Subcutaneous abdominal adipose tissue (tissue), 5 donors: ENCODE measurements at regions not wholly inside any gene's neighbourhood (a gene's known extent, or its start where the extent isn't known, plus 50 kb on each side); places are given as distances from the start of the nearest gene placed in this dataset.

ENCODE experiments used
- H3K27ac ChIP-seq: one replicate; pipeline ENCODE4 v1.7.0; 2013; ENCODE audit warnings: low read depth, mild to moderate bottlenecking, inconsistent platforms, low read length, moderate library complexity
- H3K27me3 ChIP-seq, 5 donors: one replicate each; pipeline ENCODE4 v1.7.0; 2013; ENCODE audit warnings: low read length in 5 of 5, inconsistent platforms in 1 of 5; ENCODE audit not compliant: control insufficient read depth in 5 of 5, insufficient read depth in 4 of 5
- H3K36me3 ChIP-seq, 5 donors: one replicate each; pipeline ENCODE4 v1.7.0; 2013; ENCODE audit warnings: low read length in 5 of 5; ENCODE audit not compliant: control insufficient read depth in 5 of 5, insufficient read depth in 5 of 5
- H3K4me1 ChIP-seq, 5 donors: one replicate each; pipeline ENCODE4 v1.7.0; 2013; ENCODE audit warnings: low read length in 5 of 5, mild to moderate bottlenecking in 3 of 5, moderate library complexity in 1 of 5; ENCODE audit not compliant: control insufficient read depth in 5 of 5, insufficient read depth in 5 of 5
- H3K4me3 ChIP-seq, 5 donors: one replicate each; pipeline ENCODE4 v1.7.0; 2013; ENCODE audit warnings: low read length in 5 of 5, low read depth in 1 of 5
- H3K9ac ChIP-seq, 5 donors: one replicate each; pipeline ENCODE4 v1.7.0; 2013; ENCODE audit warnings: low read length in 5 of 5, mild to moderate bottlenecking in 4 of 5, moderate library complexity in 3 of 5
- H3K9me3 ChIP-seq, 5 donors: one replicate each; pipeline ENCODE4 v1.7.0; 2013; ENCODE audit warnings: low read length in 5 of 5; ENCODE audit not compliant: control insufficient read depth in 5 of 5
- donor health status: healthy.
- donor health status: healthy.
- donor health status: healthy.
- donor health status: healthy.
- donor health status: healthy.

GRCh38 chr9:92186631-92187030, 71.4 kb upstream of the SPTLC1 start:
- peaks cover 2 to 6% (median 6%) of the 10 kb centered on the region in 5 donors for H3K9me3 ChIP-seq

GRCh38 chr9:92185681-92186080, 70.5 kb upstream of the SPTLC1 start:
- peaks cover 4 to 13% (median 12%) of the 10 kb centered on the region in 5 donors for H3K9me3 ChIP-seq

More at GRCh38 chr9:92186631-92187030, 71.4 kb upstream of the SPTLC1 start:
- H3K4me3 ChIP-seq = no peak overlapping the region
- H3K4me1 ChIP-seq = peaks cover 0 to 4% (median 0%) of the 10 kb centered on the region in 5 donors
- no peak overlapping the region for H3K9ac ChIP-seq
- H3K36me3 ChIP-seq = no peaks in the 10 kb centered on the region
- no peak overlapping the region for H3K27ac ChIP-seq
- H3K27me3 ChIP-seq = peaks cover 6 to 19% (median 9%) of the 10 kb centered on the region in 5 donors

GRCh38 chr9:92185096-92185495, 69.9 kb upstream of the SPTLC1 start:
- peaks cover 4 to 13% (median 12%) of the 10 kb centered on the region in 5 donors for H3K9me3 ChIP-seq
- H3K4me1 ChIP-seq = peaks cover 0 to 4% (median 0%) of the 10 kb centered on the region in 5 donors
- no peak overlapping the region for H3K9ac ChIP-seq

More at GRCh38 chr9:92185681-92186080, 70.5 kb upstream of the SPTLC1 start:
- no peak overlapping the region for H3K9ac ChIP-seq
- H3K36me3 ChIP-seq = no peaks in the 10 kb centered on the region
- H3K4me1 ChIP-seq = peaks cover 0 to 4% (median 0%) of the 10 kb centered on the region in 5 donors
- no peak overlapping the region for H3K4me3 ChIP-seq
- no peak overlapping the region for H3K27ac ChIP-seq
- peaks cover 6 to 19% (median 9%) of the 10 kb centered on the region in 5 donors for H3K27me3 ChIP-seq

GRCh38 chr9:92184041-92184564, 68.9 kb upstream of the SPTLC1 start:
- Histone ChIP-seq H3K27me3 (peaks cover 6 to 16% (median 8%) of the 10 kb centered on the region in 5 donors), H3K36me3 (no peaks in the 10 kb centered on the region), H3K4me3 (no peak overlapping the region), H3K4me1 (no peaks in the 10 kb centered on the region), H3K9me3 (peaks cover 4 to 13% (median 12%) of the 10 kb centered on the region in 5 donors), H3K9ac (no peak overlapping the region), H3K27ac (no peak overlapping the region)

More at GRCh38 chr9:92185096-92185495, 69.9 kb upstream of the SPTLC1 start:
- no peak overlapping the region for H3K27ac ChIP-seq
- peaks cover 6 to 19% (median 9%) of the 10 kb centered on the region in 5 donors for H3K27me3 ChIP-seq
- H3K4me3 ChIP-seq = no peak overlapping the region
- no peaks in the 10 kb centered on the region for H3K36me3 ChIP-seq

- Histone ChIP-seq H3K36me3 (no peaks in the 10 kb centered on the region), H3K4me3 (no peak overlapping the region), H3K4me1 (no peaks in the 10 kb centered on the region), H3K27ac (no peak overlapping the region), H3K27me3 (peaks cover under 1 to 10% (median 6%) of the 10 kb centered on the region in 5 donors), H3K9me3 (peaks cover 4 to 13% (median 12%) of the 10 kb centered on the region in 5 donors), H3K9ac (no peak overlapping the region)
Measured at GRCh38 chr9:92183449-92183848, 68.2 kb upstream of the SPTLC1 start.

- Histone ChIP-seq H3K9me3 (peaks cover 4 to 13% (median 12%) of the 10 kb centered on the region in 5 donors), H3K27me3 (peaks cover 0 to 9% (median 0%) of the 10 kb centered on the region in 5 donors), H3K27ac (no peak overlapping the region), H3K4me3 (no peak overlapping the region), H3K9ac (no peak overlapping the region), H3K4me1 (no peaks in the 10 kb centered on the region), H3K36me3 (no peaks in the 10 kb centered on the region)
Measured at GRCh38 chr9:92181296-92181695, 66.1 kb upstream of the SPTLC1 start.

GRCh38 chr9:92180669-92181181, 65.5 kb upstream of the SPTLC1 start:
- no peak overlapping the region for H3K4me3 ChIP-seq
- H3K27me3 ChIP-seq = peaks cover 0 to 9% (median 0%) of the 10 kb centered on the region in 5 donors
- H3K36me3 ChIP-seq = no peaks in the 10 kb centered on the region
- H3K9ac ChIP-seq = no peak overlapping the region
- no peak overlapping the region for H3K27ac ChIP-seq
- H3K4me1 ChIP-seq = no peaks in the 10 kb centered on the region
- H3K9me3 ChIP-seq = peaks cover 4 to 13% (median 12%) of the 10 kb centered on the region in 5 donors

- Histone ChIP-seq H3K4me3 (no peak overlapping the region), H3K27me3 (peaks cover 0 to 9% (median 0%) of the 10 kb centered on the region in 5 donors), H3K4me1 (no peaks in the 10 kb centered on the region), H3K9me3 (peaks cover 4 to 13% (median 12%) of the 10 kb centered on the region in 5 donors), H3K36me3 (no peaks in the 10 kb centered on the region), H3K9ac (no peak overlapping the region), H3K27ac (no peak overlapping the region)
Measured at GRCh38 chr9:92180002-92180400, 64.8 kb upstream of the SPTLC1 start.

GRCh38 chr9:92179286-92180001, 64.2 kb upstream of the SPTLC1 start:
- Histone ChIP-seq H3K9me3 (peaks cover 4 to 15% (median 13%) of the 10 kb centered on the region in 5 donors), H3K36me3 (no peaks in the 10 kb centered on the region), H3K27me3 (peaks cover 0 to 9% (median 0%) of the 10 kb centered on the region in 5 donors), H3K9ac (no peak overlapping the region), H3K4me3 (no peak overlapping the region), H3K27ac (no peak overlapping the region), H3K4me1 (no peaks in the 10 kb centered on the region)

GRCh38 chr9:92177591-92177990, 62.4 kb upstream of the SPTLC1 start:
- H3K36me3 ChIP-seq = no peaks in the 10 kb centered on the region
- H3K9me3 ChIP-seq = peaks cover 4 to 29% (median 24%) of the 10 kb centered on the region in 5 donors
- no peak overlapping the region for H3K27ac ChIP-seq
- H3K27me3 ChIP-seq = peaks cover 0 to 4% (median 0%) of the 10 kb centered on the region in 5 donors
- H3K4me3 ChIP-seq = no peak overlapping the region
- no peak overlapping the region for H3K9ac ChIP-seq
- H3K4me1 ChIP-seq = no peaks in the 10 kb centered on the region
